ENCODE measurements at regions not wholly inside any gene's neighbourhood (a gene's known extent, or its start where the extent isn't known, plus 50 kb on each side); places are given as distances from the start of the nearest gene placed in this dataset.

GRCh38 chr1:98366343-98366742 is 295.2 kb upstream of the SNX7 start:
- no peak for TF ChIP-seq CTCF (conservative IDR thresholded peaks at IDR 0.05; ENCODE audit: low read depth, low read length)
- no peak for TF ChIP-seq EZH2 (IDR thresholded peaks at IDR 0.05; ENCODE audit: low read length, unreplicated experiment)
